Mammary epithelial cell (primary cell): ENCODE measurements at regions not wholly inside any gene's neighbourhood (a gene's known extent, or its start where the extent isn't known, plus 50 kb on each side); places are given as distances from the start of the nearest gene placed in this dataset.

Experiments used
- CTCF ChIP-seq, 2 donors: IDR thresholded peaks in 1 of 2; conservative IDR thresholded peaks in 1 of 2; 2 replicates each; pipeline ENCODE4 v1.5.1; 2011 to 2012; ENCODE audit warnings: inconsistent platforms in 2 of 2, low read length in 2 of 2, mild to moderate bottlenecking in 2 of 2, control low read depth in 1 of 2, low read depth in 1 of 2; ENCODE audit not compliant: insufficient read depth in 1 of 2; ENCODE audit errors: extremely low read depth in 1 of 2
- EZH2 ChIP-seq: IDR thresholded peaks from 2 replicates; pipeline ENCODE4 v1.6.1; 2012; ENCODE audit warnings: low read length, inconsistent platforms, borderline replicate concordance

GRCh38 chr12:131486451-131487230, 224.2 kb upstream of the SFSWAP start:
- TF ChIP-seq CTCF (conservative IDR thresholded peaks at IDR 0.05 in 1 of 2, IDR thresholded peaks at IDR 0.05 in 1 of 2; ENCODE audit: extremely low read depth in 1 of 2, insufficient read depth in 1 of 2, low read depth in 1 of 2, low read length in 2 of 2), result no peak
- TF ChIP-seq EZH2, result no peak
